Ureter (tissue), 1 donor: ENCODE measurements at regions not wholly inside any gene's neighbourhood (a gene's known extent, or its start where the extent isn't known, plus 50 kb on each side); places are given as distances from the start of the nearest gene placed in this dataset.

ENCODE experiments used
- DNase-seq: peaks from one replicate; pipeline ENCODE4 v3.0.0-alpha.2; 2020; ENCODE audit warnings: low spot score
- donor health status: DM: yes; HTN: yes; CAD: no.

- DNase-seq, result no peak
Observed at GRCh38 chr12:24138041-24138440, 188.6 kb upstream of the SOX5 start.

GRCh38 chr12:24135158-24135850 lies 185.8 kb upstream of the SOX5 start:
- no peak for DNase-seq

GRCh38 chr12:24134092-24134491 lies 184.6 kb upstream of the SOX5 start:
- DNase-seq, result no peak

GRCh38 chr12:24133384-24133783 lies 183.9 kb upstream of the SOX5 start:
- DNase-seq, result no peak

- no peak for DNase-seq
Observed at GRCh38 chr12:24127919-24128721, 178.7 kb upstream of the SOX5 start.

GRCh38 chr12:24125280-24125679 lies 175.8 kb upstream of the SOX5 start:
- no peak for DNase-seq

- no peak for DNase-seq
Observed at GRCh38 chr12:24121911-24122310, 172.4 kb upstream of the SOX5 start.

GRCh38 chr12:24118668-24119067 lies 169.2 kb upstream of the SOX5 start:
- no peak for DNase-seq

GRCh38 chr12:24116548-24116947 lies 167.1 kb upstream of the SOX5 start:
- no peak for DNase-seq

- DNase-seq, result no peak
Observed at GRCh38 chr12:24113701-24114100, 164.2 kb upstream of the SOX5 start.

GRCh38 chr12:24111616-24112015 lies 162.1 kb upstream of the SOX5 start:
- no peak for DNase-seq

GRCh38 chr12:24111086-24111485 lies 161.6 kb upstream of the SOX5 start:
- no peak for DNase-seq

GRCh38 chr12:24109381-24110039 lies 160.0 kb upstream of the SOX5 start:
- DNase-seq, result no peak

GRCh38 chr12:24102676-24103075 lies 153.2 kb upstream of the SOX5 start:
- no peak for DNase-seq

- DNase-seq, result no peak
Observed at GRCh38 chr12:24099576-24099975, 150.1 kb upstream of the SOX5 start.

GRCh38 chr12:24095245-24095644 lies 145.8 kb upstream of the SOX5 start:
- no peak for DNase-seq

- no peak for DNase-seq
Observed at GRCh38 chr12:24089510-24089890, 140.0 kb upstream of the SOX5 start.

GRCh38 chr12:24088751-24089509 lies 139.5 kb upstream of the SOX5 start:
- DNase-seq, result no peak

- DNase-seq, result no peak
Observed at GRCh38 chr12:24087294-24087693, 137.8 kb upstream of the SOX5 start.

GRCh38 chr12:24084800-24085199 lies 135.3 kb upstream of the SOX5 start:
- DNase-seq, result no peak

GRCh38 chr12:24083838-24084237 lies 134.4 kb upstream of the SOX5 start:
- DNase-seq, result no peak

GRCh38 chr12:24081606-24082005 lies 132.1 kb upstream of the SOX5 start:
- DNase-seq, result no peak
